Neural progenitor cell (in vitro differentiated cells): ENCODE measurements at regions not wholly inside any gene's neighbourhood (a gene's known extent, or its start where the extent isn't known, plus 50 kb on each side); places are given as distances from the start of the nearest gene placed in this dataset.

ENCODE experiments used
- CTCF ChIP-seq: fragments of 200-600 bp; sonication (generic); IDR thresholded peaks from 2 replicates; pipeline ENCODE4 v1.5.1; 2017; ENCODE audit warnings: antibody characterized with exemption, mild to moderate bottlenecking
- EZH2 ChIP-seq: fragments of 200-600 bp; sonication (generic); IDR thresholded peaks from 2 replicates; pipeline ENCODE4 v1.6.1; 2017; ENCODE audit warnings: antibody characterized with exemption, mild to moderate bottlenecking, moderate library complexity

GRCh38 chr1:119227456-119227855 is 87.0 kb upstream of the WARS2 start:
- TF ChIP-seq EZH2, result no peak
- TF ChIP-seq CTCF, result no peak
